ENCODE measurements at regions not wholly inside any gene's neighbourhood (a gene's known extent, or its start where the extent isn't known, plus 50 kb on each side); places are given as distances from the start of the nearest gene placed in this dataset.

- no peak for TF ChIP-seq CHD7 (IDR thresholded peaks at IDR 0.05; ENCODE audit: insufficient replicate concordance, low read length)
Observed at GRCh38 chr2:18066894-18067293, 188.4 kb downstream of the KCNS3 start (continued).
